ENCODE measurements at regions not wholly inside any gene's neighbourhood (a gene's known extent, or its start where the extent isn't known, plus 50 kb on each side); places are given as distances from the start of the nearest gene placed in this dataset.

DNA sequence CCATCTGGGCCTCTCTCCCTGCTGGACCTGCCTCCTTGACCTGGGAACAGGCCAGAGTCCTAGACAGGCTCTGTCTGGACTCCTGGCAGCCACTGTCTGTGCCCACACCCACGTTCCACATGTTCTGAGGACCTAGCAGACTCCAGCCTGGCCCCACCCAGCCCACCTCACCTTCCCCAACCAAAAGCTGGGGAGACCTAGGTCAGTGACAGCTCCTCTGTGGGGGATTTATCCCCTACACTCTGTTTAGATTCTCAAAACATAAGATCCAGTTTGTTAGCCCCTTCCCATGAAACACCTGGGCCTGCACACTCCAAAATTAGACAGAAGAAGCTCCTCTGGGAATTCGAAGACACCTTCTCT lies 59.8 kb upstream of the ADAMTS2 start:
- TF ChIP-seq EP300 (IDR thresholded peaks at IDR 0.05) (no peak), POLR2A (IDR thresholded peaks at IDR 0.05; ENCODE audit: low read depth) (no peak)
